H1 (cell line): ENCODE measurements at regions not wholly inside any gene's neighbourhood (a gene's known extent, or its start where the extent isn't known, plus 50 kb on each side); places are given as distances from the start of the nearest gene placed in this dataset.

Experiments
- CTCF ChIA-PET: fragments of 300-600 bp; sonication (Branson Sonifier 250); formaldehyde crosslinking; loops from one replicate; lab custom pipeline; 2021; ENCODE audit not compliant: partially characterized antibody; lab: Charles Lee
- POLR2A ChIA-PET: fragments of 300-600 bp; sonication (Branson Sonifier 250); formaldehyde crosslinking; loops from one replicate; lab custom pipeline; 2021; ENCODE audit warnings: inconsistent platforms; ENCODE audit not compliant: partially characterized antibody; lab: Charles Lee
- DNase-seq, 2 experiments: peaks; one replicate each; pipeline versions ENCODE4 v3.0.0 to v3.0.0-alpha.2; 2010 to 2022; ENCODE audit warnings: low spot score in 2 of 2, low read depth in 1 of 2, mixed read lengths in 1 of 2
- FAIRE-seq: peaks from 2 replicates; lab custom pipeline; 2011; peaks lifted over from hg19 to GRCh38; lab: Jason Lieb, UNC
- H2AFZ ChIP-seq: 2 replicates; pipeline ENCODE4 v1.8.1; 2012; ENCODE audit warnings: low read length, inconsistent platforms
- H2AK5ac ChIP-seq: 2 replicates; pipeline ENCODE4 v1.6.1; 2013; ENCODE audit warnings: low read depth, low read length
- H2BK120ac ChIP-seq: replicated peaks from 2 replicates; pipeline ENCODE3; 2013; ENCODE audit warnings: low read depth, low read length, inconsistent platforms
- H2BK12ac ChIP-seq: 2 replicates; pipeline ENCODE4 v1.6.1; 2013; ENCODE audit warnings: low read depth, low read length
- H2BK15ac ChIP-seq: 2 replicates; pipeline ENCODE4 v1.6.1; 2013; ENCODE audit warnings: low read length
- H2BK20ac ChIP-seq: 2 replicates; pipeline ENCODE4 v1.6.1; 2013; ENCODE audit warnings: low read length
- H2BK5ac ChIP-seq: 2 replicates; pipeline ENCODE4 v1.6.1; 2013; ENCODE audit warnings: low read depth, low read length
- H3K14ac ChIP-seq: 2 replicates; pipeline ENCODE4 v1.6.1; 2013; ENCODE audit warnings: inconsistent platforms; ENCODE audit not compliant: insufficient read length
- H3K18ac ChIP-seq: 2 replicates; pipeline ENCODE4 v1.6.1; 2013; ENCODE audit warnings: low read length; ENCODE audit errors: extremely low read depth
- H3K23ac ChIP-seq: 2 replicates; pipeline ENCODE4 v1.6.1; 2013; ENCODE audit warnings: inconsistent platforms; ENCODE audit not compliant: insufficient read length
- H3K23me2 ChIP-seq: 2 replicates; pipeline ENCODE4 v1.6.1; 2013; ENCODE audit warnings: low read depth, low read length
- H3K27ac ChIP-seq: 2 replicates; pipeline ENCODE4 v1.6.1; 2011; ENCODE audit warnings: low read depth, low read length, inconsistent platforms
- H3K27me3 ChIP-seq, 4 experiments: replicated peaks in 1 of 4; 1 replicate in 1 of 4; 2 replicates in 3 of 4; pipeline versions ENCODE4 v1.6.1 to v1.8.1; 2011 to 2013; ENCODE audit warnings: low read length in 3 of 4, mild to moderate bottlenecking in 3 of 4, inconsistent platforms in 2 of 4, mixed read lengths in 2 of 4, moderate library complexity in 1 of 4; ENCODE audit not compliant: control insufficient read depth in 3 of 4, insufficient read depth in 3 of 4; ENCODE audit errors: extremely low read depth in 1 of 4
- H3K36me3 ChIP-seq, 4 experiments: 2 replicates each; pipeline versions ENCODE4 v1.6.1 to v1.8.1; 2011 to 2013; ENCODE audit warnings: mild to moderate bottlenecking in 4 of 4, low read length in 3 of 4, moderate library complexity in 2 of 4, control low read depth in 1 of 4, inconsistent platforms in 1 of 4; ENCODE audit not compliant: insufficient read depth in 4 of 4, control insufficient read depth in 2 of 4
- H3K4ac ChIP-seq: replicated peaks from 2 replicates; pipeline ENCODE3; 2013; ENCODE audit warnings: low read length, low read depth, mixed read lengths, inconsistent platforms; ENCODE audit not compliant: insufficient read length
- H3K4me1 ChIP-seq, 4 experiments: replicated peaks in 1 of 4; 1 replicate in 1 of 4; 2 replicates in 3 of 4; pipeline versions ENCODE4 v1.6.1 to v1.8.1; 2011 to 2013; ENCODE audit warnings: low read length in 3 of 4, inconsistent platforms in 2 of 4, mixed read lengths in 1 of 4; ENCODE audit not compliant: insufficient read depth in 4 of 4, control insufficient read depth in 3 of 4
- H3K4me2 ChIP-seq, 2 experiments: 2 replicates each; pipeline versions ENCODE4 v1.6.1 to v1.8.1; 2011 to 2013; ENCODE audit warnings: low read depth in 2 of 2, low read length in 2 of 2, control low read depth in 1 of 2, inconsistent platforms in 1 of 2, mild to moderate bottlenecking in 1 of 2; ENCODE audit not compliant: insufficient read depth in 1 of 2
- H3K4me3 ChIP-seq, 4 experiments: fragments of 200-600, 300-600 bp in 1 of 4; sonication (generic), shearing (Covaris generic), sonication (Bioruptor Twin) in 1 of 4; 2 replicates each; pipeline versions ENCODE4 v1.5.1 to v1.8.1; 2011 to 2016; ENCODE audit warnings: low read length in 4 of 4, low read depth in 3 of 4, control low read depth in 2 of 4, inconsistent platforms in 2 of 4, mild to moderate bottlenecking in 2 of 4, mixed read lengths in 1 of 4, moderate library complexity in 1 of 4; ENCODE audit not compliant: insufficient read depth in 2 of 4; ENCODE audit errors: extremely low read depth in 1 of 4
- H3K56ac ChIP-seq: replicated peaks from 2 replicates; pipeline ENCODE3; 2013; ENCODE audit warnings: low read depth, mild to moderate bottlenecking, mixed read lengths, low read length, inconsistent platforms; ENCODE audit not compliant: insufficient read length
- H3K79me1 ChIP-seq: 2 replicates; pipeline ENCODE4 v1.6.1; 2013; ENCODE audit warnings: low read depth, low read length, control low read depth
- H3K79me2 ChIP-seq, 2 experiments: 2 replicates each; pipeline versions ENCODE4 v1.6.1 to v1.8.1; 2012 to 2013; ENCODE audit warnings: low read length in 2 of 2, mild to moderate bottlenecking in 2 of 2, inconsistent platforms in 1 of 2; ENCODE audit not compliant: insufficient read depth in 2 of 2, control insufficient read depth in 1 of 2
- H3K9ac ChIP-seq, 4 experiments: replicated peaks in 1 of 4; 1 replicate in 1 of 4; 2 replicates in 3 of 4; pipeline versions ENCODE4 v1.6.1 to v1.8.1; 2011 to 2013; ENCODE audit warnings: low read depth in 3 of 4, low read length in 3 of 4, control low read depth in 2 of 4, mild to moderate bottlenecking in 2 of 4, moderate library complexity in 2 of 4, inconsistent platforms in 1 of 4; ENCODE audit errors: extremely low read depth in 1 of 4
- H3K9me3 ChIP-seq, 2 experiments: 2 replicates each; pipeline versions ENCODE4 v1.6.1 to v1.8.1; 2012 to 2013; ENCODE audit warnings: mild to moderate bottlenecking in 2 of 2, moderate library complexity in 2 of 2, control low read depth in 1 of 2, inconsistent platforms in 1 of 2, low read depth in 1 of 2, low read length in 1 of 2, mixed read lengths in 1 of 2; ENCODE audit not compliant: insufficient read depth in 2 of 2
- H4K20me1 ChIP-seq, 2 experiments: replicated peaks in 1 of 2; 2 replicates each; pipeline versions ENCODE3 to v1.8.1; 2011 to 2013; ENCODE audit warnings: inconsistent platforms in 2 of 2, low read length in 2 of 2, mild to moderate bottlenecking in 1 of 2; ENCODE audit not compliant: insufficient read depth in 2 of 2, control insufficient read depth in 1 of 2
- H4K5ac ChIP-seq: 2 replicates; pipeline ENCODE4 v1.6.1; 2013; ENCODE audit warnings: low read length, low read depth, mixed read lengths, inconsistent platforms; ENCODE audit not compliant: insufficient read length
- H4K8ac ChIP-seq: 2 replicates; pipeline ENCODE4 v1.8.0; 2013; ENCODE audit warnings: mild to moderate bottlenecking, moderate library complexity, low read length, inconsistent platforms; ENCODE audit not compliant: insufficient read depth; ENCODE audit errors: extremely low read depth
- H4K91ac ChIP-seq: replicated peaks from 2 replicates; pipeline ENCODE3; 2013; ENCODE audit warnings: low read length, mixed read lengths, inconsistent platforms; ENCODE audit not compliant: insufficient read length
- BCL11A ChIP-seq, 2 experiments: IDR thresholded peaks; one replicate each; pipeline ENCODE4 v1.6.1; 2011; ENCODE audit warnings: low read depth in 2 of 2, low read length in 2 of 2, mild to moderate bottlenecking in 2 of 2
- CTBP2 ChIP-seq: IDR thresholded peaks from 2 replicates; pipeline ENCODE4 v1.7.0; 2011; ENCODE audit warnings: borderline replicate concordance, mild to moderate bottlenecking, moderate library complexity, mixed read lengths, low read length; ENCODE audit not compliant: insufficient read depth, insufficient read length
- EZH2 ChIP-seq: fragments of 200-600 bp; sonication (generic); IDR thresholded peaks from 2 replicates; pipeline ENCODE4 v1.7.1; 2012; ENCODE audit warnings: low read depth, mild to moderate bottlenecking, moderate library complexity, low read length, inconsistent platforms; ENCODE audit not compliant: severe bottlenecking
- SIRT6 ChIP-seq: IDR thresholded peaks from one replicate; pipeline ENCODE4 v1.7.1; 2012; ENCODE audit warnings: low read length, inconsistent platforms
- SP4 ChIP-seq: IDR thresholded peaks from 2 replicates; pipeline ENCODE4 v1.6.1; 2012; ENCODE audit warnings: low read length, inconsistent platforms
- TAF1 ChIP-seq: IDR thresholded peaks from 2 replicates; pipeline ENCODE4 v1.6.1; 2011; ENCODE audit warnings: mild to moderate bottlenecking, low read depth, low read length
- WGBS, 2 experiments: shearing (Covaris generic) in 1 of 2; methylation state at CpG; one replicate each; pipeline versions ENCODE4 v1.1.6 to v1.1.7; 2013 to 2015; ENCODE audit warnings: low lambda C conversion rate in 2 of 2, mixed read lengths in 2 of 2, inconsistent platforms in 1 of 2, low coverage in 1 of 2, missing lambda C conversion rate in 1 of 2; ENCODE audit not compliant: insufficient replicate concordance in 2 of 2, insufficient coverage in 1 of 2, insufficient read length in 1 of 2; ENCODE audit errors: extremely low coverage in 1 of 2, missing lambda C conversion rate in 1 of 2; 5-methylcytosine and 5-hydroxymethylcytosine counted together

GRCh38 chr2:217268978-217269377, 409.1 kb upstream of the TNP1 start:
- no peak overlapping the region for H2BK5ac ChIP-seq
- no peak overlapping the region for H3K23ac ChIP-seq
- ChIA-PET CTCF (no interaction called here), POLR2A (no interaction called here)
- no peak overlapping the region for H4K8ac ChIP-seq
- no peak overlapping the region for H2BK120ac ChIP-seq
- H3K79me2 ChIP-seq: no peaks in the 10 kb centered on the region
- H3K4ac ChIP-seq: no peak overlapping the region
- TF ChIP-seq EZH2 (peak; percentile 23), SP4 (no peak), BCL11A (IDR thresholded peaks at IDR 0.05; ENCODE audit: low read depth in 2 of 2, low read length in 2 of 2) (no peak), CTBP2 (no peak), SIRT6 (no peak), TAF1 (no peak)
- H3K18ac ChIP-seq: no peak overlapping the region
- 91% methylated on average over 7 of the region's 7 CpGs; no CpG with 5 or more reads in 1 of the 2 experiments for WGBS, 2 experiments
- no peak overlapping the region for H3K9ac ChIP-seq
- no peak overlapping the region for H2AK5ac ChIP-seq
- H3K9me3 ChIP-seq: peaks cover 21 to 27% of the 10 kb centered on the region in 2 experiments
- H3K23me2 ChIP-seq: no peaks in the 10 kb centered on the region; the same call in 1 of the 2 replicates
- peaks cover 0 to 6% (median 5%) of the 10 kb centered on the region in 4 experiments; a peak in 5 of 7 replicates for H3K4me1 ChIP-seq
- H3K4me3 ChIP-seq: no peak overlapping the region
- H4K91ac ChIP-seq: no peak overlapping the region
- H2BK15ac ChIP-seq: no peak overlapping the region
- no peak for FAIRE-seq
- peaks cover 14 to 26% of the 10 kb centered on the region in 2 experiments for H4K20me1 ChIP-seq
- H3K4me2 ChIP-seq: no peak overlapping the region
- H2BK20ac ChIP-seq: no peak overlapping the region
- H3K56ac ChIP-seq: no peak overlapping the region
- H2BK12ac ChIP-seq: no peak overlapping the region
- H3K79me1 ChIP-seq: no peaks in the 10 kb centered on the region
- peaks cover 72 to 89% (median 86%) of the 10 kb centered on the region in 4 experiments for H3K27me3 ChIP-seq
- H2AFZ ChIP-seq: no peak overlapping the region
- no peak overlapping the region for H3K14ac ChIP-seq
- H3K27ac ChIP-seq: no peak overlapping the region
- DNase-seq: no peak
- H4K5ac ChIP-seq: no peak overlapping the region
- H3K36me3 ChIP-seq: peaks cover 0 to 20% (median 3%) of the 10 kb centered on the region in 4 experiments; a peak in 3 of 8 replicates
